ENCODE measurements at regions not wholly inside any gene's neighbourhood (a gene's known extent, or its start where the extent isn't known, plus 50 kb on each side); places are given as distances from the start of the nearest gene placed in this dataset.

GRCh38 chr5:13246053-13246452 is 698.4 kb downstream of the DNAH5 start:
- H3K9me3 ChIP-seq (ENCODE audit: low read depth) = no peaks in the 10 kb centered on the region
- H3K27ac ChIP-seq = no peak overlapping the region
- peaks cover 7% of the 10 kb centered on the region for H3K4me1 ChIP-seq
- H3K4me2 ChIP-seq = peak overlapping the region; percentile 13
- no peaks in the 10 kb centered on the region for H3F3A ChIP-seq (ENCODE audit: low read depth)
- TF ChIP-seq CTCF (IDR thresholded peaks at IDR 0.05) (no peak), EZH2phosphoT487 (IDR thresholded peaks at IDR 0.05) (no peak)
- H3K36me3 ChIP-seq = no peaks in the 10 kb centered on the region
- no peaks in the 10 kb centered on the region for H4K20me1 ChIP-seq (ENCODE audit: low read depth)
- Mint-ChIP-seq H3K4me3 (no peak overlapping the region), H3K27ac (peak overlapping the region; percentile 79), H3K27me3 (ENCODE audit: insufficient read depth, low read depth) (peaks cover 2% of the 10 kb centered on the region), H3K36me3 (no peaks in the 10 kb centered on the region), H3K4me1 (peaks cover 15% of the 10 kb centered on the region), H3K9me3 (peaks cover 2% of the 10 kb centered on the region)
- no peak overlapping the region for H3K4me3 ChIP-seq
- no peak overlapping the region for H2AFZ ChIP-seq (replicated peaks)
- no peak overlapping the region for H3K9ac ChIP-seq
- no peaks in the 10 kb centered on the region for H3K79me2 ChIP-seq (ENCODE audit: low read depth)
- peak; percentile 6 for DNase-seq (ENCODE audit: low spot score)
- no peaks in the 10 kb centered on the region for H3K27me3 ChIP-seq

GRCh38 chr5:13244151-13244550 is 700.3 kb downstream of the DNAH5 start:
- no peaks in the 10 kb centered on the region for H3K79me2 ChIP-seq (ENCODE audit: low read depth)
- no peak overlapping the region for H3K4me2 ChIP-seq
- H3F3A ChIP-seq (ENCODE audit: low read depth) = no peaks in the 10 kb centered on the region
- H3K27ac ChIP-seq = no peak overlapping the region
- no peaks in the 10 kb centered on the region for H3K9me3 ChIP-seq (ENCODE audit: low read depth)
- Mint-ChIP-seq H3K36me3 (no peaks in the 10 kb centered on the region), H3K4me3 (no peak overlapping the region), H3K27ac (no peak overlapping the region), H3K9me3 (peaks cover 2% of the 10 kb centered on the region), H3K4me1 (peaks cover 15% of the 10 kb centered on the region), H3K27me3 (ENCODE audit: insufficient read depth, low read depth) (peaks cover 2% of the 10 kb centered on the region)
- H4K20me1 ChIP-seq (ENCODE audit: low read depth) = no peaks in the 10 kb centered on the region
- TF ChIP-seq CTCF (IDR thresholded peaks at IDR 0.05) (no peak), EZH2phosphoT487 (IDR thresholded peaks at IDR 0.05) (no peak), EZH2 (IDR thresholded peaks at IDR 0.05) (no peak)
- DNase-seq (ENCODE audit: low spot score) = no peak
- no peak overlapping the region for H3K9ac ChIP-seq
- no peak overlapping the region for H3K4me3 ChIP-seq
- peaks cover 7% of the 10 kb centered on the region for H3K4me1 ChIP-seq
- no peak overlapping the region for H2AFZ ChIP-seq (replicated peaks)
- H3K36me3 ChIP-seq = no peaks in the 10 kb centered on the region
- H3K27me3 ChIP-seq = no peaks in the 10 kb centered on the region

- no peaks in the 10 kb centered on the region for H3K36me3 ChIP-seq
- no peaks in the 10 kb centered on the region for H3K4me1 Mint-ChIP-seq
- H3K4me2 ChIP-seq = no peak overlapping the region
- H3K79me2 ChIP-seq (ENCODE audit: low read depth) = no peaks in the 10 kb centered on the region
- no peak overlapping the region for H2AFZ ChIP-seq (replicated peaks)
- no peaks in the 10 kb centered on the region for H3K36me3 Mint-ChIP-seq
- H3K9me3 Mint-ChIP-seq = peaks cover 7% of the 10 kb centered on the region
- H3K4me3 ChIP-seq = no peak overlapping the region
- TF ChIP-seq CTCF (IDR thresholded peaks at IDR 0.05) = no peak
- no peak for TF ChIP-seq EZH2 (IDR thresholded peaks at IDR 0.05)
- no peak for TF ChIP-seq EZH2phosphoT487 (IDR thresholded peaks at IDR 0.05)
- H3K27ac Mint-ChIP-seq = no peak overlapping the region
- no peak overlapping the region for H3K9ac ChIP-seq
- no peak for DNase-seq (ENCODE audit: low spot score)
- no peaks in the 10 kb centered on the region for H3F3A ChIP-seq (ENCODE audit: low read depth)
- H4K20me1 ChIP-seq (ENCODE audit: low read depth) = no peaks in the 10 kb centered on the region
- H3K27me3 Mint-ChIP-seq (ENCODE audit: insufficient read depth, low read depth) = no peaks in the 10 kb centered on the region
- no peaks in the 10 kb centered on the region for H3K4me1 ChIP-seq
- H3K27ac ChIP-seq = no peak overlapping the region
- H3K27me3 ChIP-seq = no peaks in the 10 kb centered on the region
- H3K9me3 ChIP-seq (ENCODE audit: low read depth) = no peaks in the 10 kb centered on the region
- no peak overlapping the region for H3K4me3 Mint-ChIP-seq
These were observed 717.0 kb downstream of the DNAH5 start for GRCh38 chr5:13227513-13227912.

- H3K36me3 ChIP-seq = no peaks in the 10 kb centered on the region
- Mint-ChIP-seq H3K27ac (no peak overlapping the region), H3K27me3 (ENCODE audit: insufficient read depth, low read depth) (no peaks in the 10 kb centered on the region), H3K4me1 (no peaks in the 10 kb centered on the region), H3K36me3 (no peaks in the 10 kb centered on the region), H3K4me3 (no peak overlapping the region), H3K9me3 (no peaks in the 10 kb centered on the region)
- H3K79me2 ChIP-seq (ENCODE audit: low read depth) = no peaks in the 10 kb centered on the region
- no peaks in the 10 kb centered on the region for H3K27me3 ChIP-seq
- no peak overlapping the region for H3K4me3 ChIP-seq
- H3K27ac ChIP-seq = no peak overlapping the region
- H3F3A ChIP-seq (ENCODE audit: low read depth) = no peaks in the 10 kb centered on the region
- DNase-seq (ENCODE audit: low spot score) = peak; percentile 39
- no peaks in the 10 kb centered on the region for H4K20me1 ChIP-seq (ENCODE audit: low read depth)
- no peak overlapping the region for H2AFZ ChIP-seq (replicated peaks)
- H3K4me1 ChIP-seq = no peaks in the 10 kb centered on the region
- H3K4me2 ChIP-seq = no peak overlapping the region
- TF ChIP-seq CTCF (IDR thresholded peaks at IDR 0.05) = peak; percentile 43
- TF ChIP-seq EZH2 (IDR thresholded peaks at IDR 0.05) = no peak
- no peak for TF ChIP-seq EZH2phosphoT487 (IDR thresholded peaks at IDR 0.05)
- H3K9me3 ChIP-seq (ENCODE audit: low read depth) = no peaks in the 10 kb centered on the region
- no peak overlapping the region for H3K9ac ChIP-seq
These were observed 726.0 kb downstream of the DNAH5 start for GRCh38 chr5:13218518-13218917.
